Glutamatergic neuron (in vitro differentiated cells): ENCODE measurements at regions not wholly inside any gene's neighbourhood (a gene's known extent, or its start where the extent isn't known, plus 50 kb on each side); places are given as distances from the start of the nearest gene placed in this dataset.

ENCODE experiments used
- DNase-seq: peaks from one replicate; pipeline ENCODE4 v3.0.0; 2022
- H3K27ac Mint-ChIP-seq: one replicate; pipeline ENCODE4 v1.8.0; 2020; ENCODE audit warnings: mild to moderate bottlenecking, mixed read lengths, inconsistent platforms; ENCODE audit not compliant: unreplicated experiment
- H3K27me3 Mint-ChIP-seq: one replicate; pipeline ENCODE4 v1.8.0; 2020; ENCODE audit warnings: mild to moderate bottlenecking, moderate library complexity, mixed read lengths, inconsistent platforms; ENCODE audit not compliant: unreplicated experiment
- H3K36me3 Mint-ChIP-seq: one replicate; pipeline ENCODE4 v1.8.0; 2020; ENCODE audit warnings: mild to moderate bottlenecking, mixed read lengths, inconsistent platforms; ENCODE audit not compliant: unreplicated experiment
- H3K4me1 Mint-ChIP-seq: one replicate; pipeline ENCODE4 v1.8.0; 2020; ENCODE audit warnings: mild to moderate bottlenecking, low read depth, mixed read lengths, inconsistent platforms; ENCODE audit not compliant: unreplicated experiment
- H3K4me3 Mint-ChIP-seq: one replicate; pipeline ENCODE4 v1.8.0; 2020; ENCODE audit warnings: mild to moderate bottlenecking, mixed read lengths, inconsistent platforms; ENCODE audit not compliant: unreplicated experiment
- H3K9me3 Mint-ChIP-seq: one replicate; pipeline ENCODE4 v1.8.0; 2020; ENCODE audit warnings: mild to moderate bottlenecking, moderate library complexity, mixed read lengths, inconsistent platforms; ENCODE audit not compliant: unreplicated experiment
- TF ChIP-seq, protein P1 (sequence below): fragments of 200-600 bp; sonication (generic); IDR thresholded peaks from one replicate; pipeline ENCODE4 v1.5.0; 2021; ENCODE audit not compliant: partially characterized antibody, unreplicated experiment

GRCh38 chr12:45559537-45559936, 170.0 kb upstream of the ARID2 start:
- Mint-ChIP-seq H3K36me3 (no peaks in the 10 kb centered on the region), H3K27ac (no peak overlapping the region), H3K27me3 (no peaks in the 10 kb centered on the region)

DNA sequence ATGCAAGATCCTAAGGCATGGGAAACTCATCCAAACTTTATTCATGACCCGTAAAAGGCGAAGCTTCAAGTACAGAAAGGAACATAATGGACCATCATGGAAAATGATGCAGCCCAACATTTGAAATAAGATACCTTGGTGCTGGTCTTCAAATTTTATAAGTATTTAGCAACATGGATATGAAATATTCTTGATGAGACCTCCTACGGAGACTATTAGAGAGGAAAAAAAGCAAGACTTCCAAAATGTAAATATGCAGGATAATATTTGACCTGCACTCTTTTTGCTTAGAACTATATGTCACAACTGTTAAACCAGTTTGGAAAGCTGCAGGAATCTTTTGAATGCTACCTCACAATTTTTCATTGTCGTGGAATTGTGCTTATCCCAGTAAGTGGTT, 168.8 kb upstream of the ARID2 start:
- TF ChIP-seq, protein P1, sequence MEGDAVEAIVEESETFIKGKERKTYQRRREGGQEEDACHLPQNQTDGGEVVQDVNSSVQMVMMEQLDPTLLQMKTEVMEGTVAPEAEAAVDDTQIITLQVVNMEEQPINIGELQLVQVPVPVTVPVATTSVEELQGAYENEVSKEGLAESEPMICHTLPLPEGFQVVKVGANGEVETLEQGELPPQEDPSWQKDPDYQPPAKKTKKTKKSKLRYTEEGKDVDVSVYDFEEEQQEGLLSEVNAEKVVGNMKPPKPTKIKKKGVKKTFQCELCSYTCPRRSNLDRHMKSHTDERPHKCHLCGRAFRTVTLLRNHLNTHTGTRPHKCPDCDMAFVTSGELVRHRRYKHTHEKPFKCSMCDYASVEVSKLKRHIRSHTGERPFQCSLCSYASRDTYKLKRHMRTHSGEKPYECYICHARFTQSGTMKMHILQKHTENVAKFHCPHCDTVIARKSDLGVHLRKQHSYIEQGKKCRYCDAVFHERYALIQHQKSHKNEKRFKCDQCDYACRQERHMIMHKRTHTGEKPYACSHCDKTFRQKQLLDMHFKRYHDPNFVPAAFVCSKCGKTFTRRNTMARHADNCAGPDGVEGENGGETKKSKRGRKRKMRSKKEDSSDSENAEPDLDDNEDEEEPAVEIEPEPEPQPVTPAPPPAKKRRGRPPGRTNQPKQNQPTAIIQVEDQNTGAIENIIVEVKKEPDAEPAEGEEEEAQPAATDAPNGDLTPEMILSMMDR: no peak
- Mint-ChIP-seq H3K4me1 (no peaks in the 10 kb centered on the region), H3K9me3 (no peaks in the 10 kb centered on the region), H3K27ac (no peak overlapping the region), H3K4me3 (no peak overlapping the region), H3K36me3 (no peaks in the 10 kb centered on the region), H3K27me3 (no peaks in the 10 kb centered on the region)
- DNase-seq: no peak

More at GRCh38 chr12:45559537-45559936, 170.0 kb upstream of the ARID2 start:
- H3K4me3 Mint-ChIP-seq: no peak overlapping the region
- TF ChIP-seq, protein P1: no peak
- no peak for DNase-seq
- no peaks in the 10 kb centered on the region for H3K9me3 Mint-ChIP-seq
- H3K4me1 Mint-ChIP-seq: no peaks in the 10 kb centered on the region

DNA sequence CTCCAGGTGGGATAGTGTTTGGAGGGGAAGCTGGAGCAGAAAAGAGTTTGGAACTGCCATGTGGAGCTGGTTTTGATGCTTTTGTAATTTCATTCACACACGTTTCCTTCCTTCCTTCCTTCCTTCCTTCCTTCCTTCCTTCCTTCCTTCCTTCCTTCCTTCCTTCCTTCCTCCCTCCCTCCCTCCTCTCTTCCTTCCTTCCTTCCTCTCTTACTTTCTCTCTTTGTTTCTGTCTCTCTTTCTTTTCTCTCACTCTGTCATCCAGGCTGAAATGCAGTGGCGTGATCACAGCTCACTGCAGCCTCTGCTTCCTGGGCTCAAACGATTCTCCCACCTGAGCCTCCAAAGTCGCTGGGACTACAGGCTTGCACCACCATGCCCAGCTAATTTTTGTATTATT, 168.0 kb upstream of the ARID2 start:
- Mint-ChIP-seq H3K9me3 (no peaks in the 10 kb centered on the region), H3K27me3 (no peaks in the 10 kb centered on the region), H3K27ac (no peak overlapping the region), H3K4me1 (no peaks in the 10 kb centered on the region), H3K4me3 (no peak overlapping the region), H3K36me3 (no peaks in the 10 kb centered on the region)
- TF ChIP-seq, protein P1: no peak
- DNase-seq: no peak

DNA sequence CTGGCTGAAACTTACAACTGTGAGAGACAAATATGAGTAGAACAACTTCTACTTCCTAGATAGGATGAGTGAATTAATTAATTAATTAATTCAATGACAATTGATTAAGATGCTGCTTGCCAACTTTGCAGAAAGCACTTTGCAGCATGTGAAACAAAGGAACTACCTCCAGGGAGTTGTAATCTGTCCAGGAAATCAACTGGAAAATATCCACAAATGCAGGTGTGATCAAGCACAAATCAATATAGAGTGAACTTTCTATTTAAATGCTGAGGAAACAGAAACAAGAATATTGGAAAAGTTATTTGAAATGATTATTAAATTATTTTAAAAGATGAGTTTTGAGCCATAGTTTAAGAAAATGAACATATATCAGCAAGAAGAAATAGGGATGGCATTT, 163.9 kb upstream of the ARID2 start:
- TF ChIP-seq, protein P1: no peak
- H3K9me3 Mint-ChIP-seq: no peaks in the 10 kb centered on the region
- H3K27ac Mint-ChIP-seq: no peak overlapping the region
- H3K36me3 Mint-ChIP-seq: no peaks in the 10 kb centered on the region
- DNase-seq: no peak
- no peak overlapping the region for H3K4me3 Mint-ChIP-seq
- H3K4me1 Mint-ChIP-seq: no peaks in the 10 kb centered on the region
- no peaks in the 10 kb centered on the region for H3K27me3 Mint-ChIP-seq

GRCh38 chr12:45566257-45566656, 163.2 kb upstream of the ARID2 start:
- Mint-ChIP-seq H3K4me3 (no peak overlapping the region), H3K4me1 (no peaks in the 10 kb centered on the region), H3K36me3 (no peaks in the 10 kb centered on the region), H3K9me3 (no peaks in the 10 kb centered on the region), H3K27me3 (no peaks in the 10 kb centered on the region), H3K27ac (no peak overlapping the region)
- TF ChIP-seq, protein P1: no peak
- DNase-seq: no peak
